Cardiac fibroblast (primary cell): ENCODE measurements at regions not wholly inside any gene's neighbourhood (a gene's known extent, or its start where the extent isn't known, plus 50 kb on each side); places are given as distances from the start of the nearest gene placed in this dataset.
A peak's percentile ranks its signal among the peaks of the same experiment; 100 is the strongest.

ENCODE experiments used
- DNase-seq, 2 donors: peaks; one replicate each; pipeline versions ENCODE4 v3.0.0 to v3.0.0-alpha.2; 2010; ENCODE audit warnings: low read depth in 2 of 2
- H3K4me3 ChIP-seq, 2 donors: replicated peaks in 1 of 2; 1 replicate in 1 of 2; 2 replicates in 1 of 2; pipeline ENCODE4 v1.5.1; 2011; ENCODE audit warnings: low read depth in 2 of 2, low read length in 2 of 2, mild to moderate bottlenecking in 2 of 2, moderate library complexity in 1 of 2
- CTCF ChIP-seq: IDR thresholded peaks from one replicate; pipeline ENCODE4 v1.5.1; 2011; ENCODE audit warnings: low read depth, mild to moderate bottlenecking, low read length, inconsistent platforms

- TF ChIP-seq CTCF = no peak
- H3K4me3 ChIP-seq = no peak overlapping the region
- no peak for DNase-seq
Observed at GRCh38 chr6:138685781-138686180, 87.8 kb upstream of the CCDC28A start.

- DNase-seq = no peak
- H3K4me3 ChIP-seq = no peak overlapping the region
- TF ChIP-seq CTCF = no peak
Observed at GRCh38 chr6:138688580-138688979, 85.0 kb upstream of the CCDC28A start.

GRCh38 chr6:138689849-138690248 is 83.7 kb upstream of the CCDC28A start:
- no peak for DNase-seq
- no peak overlapping the region for H3K4me3 ChIP-seq
- TF ChIP-seq CTCF = no peak

- no peak for TF ChIP-seq CTCF
- DNase-seq = no peak
- H3K4me3 ChIP-seq = peak overlapping the region; percentile 63 to 77
Observed at GRCh38 chr6:138690975-138691594, 82.5 kb upstream of the CCDC28A start.

GRCh38 chr6:138691595-138692057 is 81.9 kb upstream of the CCDC28A start:
- H3K4me3 ChIP-seq = peak overlapping the region; percentile 63 to 77
- peak; percentile 70 to 78 for DNase-seq
- TF ChIP-seq CTCF = no peak

GRCh38 chr6:138692058-138692977 is 81.3 kb upstream of the CCDC28A start:
- H3K4me3 ChIP-seq = peak overlapping the region; percentile 63 to 77
- TF ChIP-seq CTCF = peak; percentile 40
- peak; percentile 53 to 71 for DNase-seq
